ENCODE measurements at regions not wholly inside any gene's neighbourhood (a gene's known extent, or its start where the extent isn't known, plus 50 kb on each side); places are given as distances from the start of the nearest gene placed in this dataset.

DNA sequence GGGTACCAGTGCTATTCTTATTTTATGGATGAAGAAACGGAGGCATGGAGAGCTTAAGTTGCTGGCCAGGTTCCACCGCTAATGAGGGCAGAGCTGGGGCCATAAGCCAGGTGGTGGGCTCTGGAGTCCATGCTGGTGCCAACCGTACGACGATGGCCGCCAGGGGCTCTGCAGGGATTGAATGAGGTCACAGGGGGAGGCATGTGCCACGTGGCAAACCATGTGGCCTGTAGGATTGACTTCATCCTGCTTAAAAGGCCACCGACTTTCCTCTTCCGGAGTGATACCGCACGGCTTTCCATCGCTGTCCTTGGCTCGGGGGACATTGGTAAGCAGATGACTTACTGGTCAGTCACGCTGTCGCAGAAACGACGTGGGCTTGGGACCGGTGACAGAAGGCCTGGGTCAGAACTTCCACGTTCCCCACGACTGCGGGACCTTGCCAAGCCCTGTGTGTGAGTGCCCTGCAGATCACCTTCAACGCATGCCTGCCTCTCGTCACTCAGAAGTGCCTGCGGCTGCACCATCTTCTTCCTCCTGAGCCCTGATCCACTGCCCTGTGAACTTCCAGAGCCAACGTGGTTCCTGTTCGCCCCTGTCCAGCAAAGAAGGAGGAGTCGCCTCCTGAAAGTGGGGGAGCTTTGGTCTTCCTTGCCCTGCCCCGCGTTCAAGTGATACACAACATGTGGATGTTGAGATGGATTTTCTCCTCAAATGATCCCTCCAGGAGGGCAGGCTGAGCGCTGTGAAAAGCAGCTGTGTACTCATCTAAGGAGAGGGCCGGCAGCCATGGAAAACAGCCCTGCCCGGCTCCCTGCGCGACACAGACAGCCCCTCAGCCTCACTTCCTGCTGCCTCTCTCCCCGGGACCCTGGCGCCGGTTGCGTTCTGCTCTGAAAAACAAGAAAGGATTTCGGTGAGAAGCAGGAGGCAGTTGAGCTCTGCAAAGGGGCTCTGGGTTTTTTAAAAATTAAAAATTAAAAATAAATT lies 176.7 kb downstream of the C16orf95 start:
- TF ChIP-seq CTCF (IDR thresholded peaks at IDR 0.05; ENCODE audit: poor library complexity) = no peak
- TF ChIP-seq EZH2phosphoT487 (IDR thresholded peaks at IDR 0.05; ENCODE audit: low read depth, severe bottlenecking, unreplicated experiment) = no peak

Measured in hepatocyte (in vitro differentiated cells).